ENCODE measurements at regions not wholly inside any gene's neighbourhood (a gene's known extent, or its start where the extent isn't known, plus 50 kb on each side); places are given as distances from the start of the nearest gene placed in this dataset.

GRCh38 chr1:222161676-222162075 lies 386.2 kb downstream of the HHIPL2 start:
- H3K4me3 ChIP-seq (ENCODE audit: low read depth, low read length), result no peak overlapping the region
- no peak for TF ChIP-seq CTCF (IDR thresholded peaks at IDR 0.05; ENCODE audit: low read depth, low read length)
- H3K27ac ChIP-seq, result no peak overlapping the region
- no peaks in the 10 kb centered on the region for H3K27me3 ChIP-seq (ENCODE audit: insufficient read depth, low read depth, severe bottlenecking)
- H3K36me3 ChIP-seq, result no peaks in the 10 kb centered on the region
- no peaks in the 10 kb centered on the region for H3K9me3 ChIP-seq (ENCODE audit: severe bottlenecking)
- no peak for DNase-seq

- no peaks in the 10 kb centered on the region for H3K9me3 ChIP-seq (ENCODE audit: severe bottlenecking)
- no peak for TF ChIP-seq CTCF (IDR thresholded peaks at IDR 0.05; ENCODE audit: low read depth, low read length)
- no peaks in the 10 kb centered on the region for H3K36me3 ChIP-seq
- no peak overlapping the region for H3K4me3 ChIP-seq (ENCODE audit: low read depth, low read length)
- no peak overlapping the region for H3K27ac ChIP-seq
- DNase-seq, result no peak
- no peaks in the 10 kb centered on the region for H3K27me3 ChIP-seq (ENCODE audit: insufficient read depth, low read depth, severe bottlenecking)
These were observed 390.3 kb downstream of the HHIPL2 start for GRCh38 chr1:222157612-222158011.

- no peak for TF ChIP-seq CTCF (IDR thresholded peaks at IDR 0.05; ENCODE audit: low read depth, low read length)
These were observed 398.3 kb upstream of the DUSP10 start for GRCh38 chr1:222140206-222140605.

GRCh38 chr1:222138095-222138494 lies 396.2 kb upstream of the DUSP10 start:
- no peak for TF ChIP-seq CTCF (IDR thresholded peaks at IDR 0.05; ENCODE audit: low read depth, low read length)
- Histone ChIP-seq H3K4me3 (ENCODE audit: low read depth, low read length) (no peak overlapping the region), H3K27me3 (ENCODE audit: insufficient read depth, low read depth, severe bottlenecking) (no peaks in the 10 kb centered on the region), H3K27ac (no peak overlapping the region), H3K36me3 (no peaks in the 10 kb centered on the region), H3K9me3 (ENCODE audit: severe bottlenecking) (no peaks in the 10 kb centered on the region)
- no peak for DNase-seq

More at GRCh38 chr1:222140206-222140605, 398.3 kb upstream of the DUSP10 start:
- Histone ChIP-seq H3K4me3 (ENCODE audit: low read depth, low read length) (no peak overlapping the region), H3K27ac (no peak overlapping the region), H3K9me3 (ENCODE audit: severe bottlenecking) (no peaks in the 10 kb centered on the region), H3K27me3 (ENCODE audit: insufficient read depth, low read depth, severe bottlenecking) (no peaks in the 10 kb centered on the region), H3K36me3 (no peaks in the 10 kb centered on the region)
- no peak for DNase-seq

- H3K4me3 ChIP-seq (ENCODE audit: low read depth, low read length), result no peak overlapping the region
These were observed 395.0 kb upstream of the DUSP10 start for GRCh38 chr1:222136869-222137268.

More at GRCh38 chr1:222136869-222137268, 395.0 kb upstream of the DUSP10 start:
- H3K27me3 ChIP-seq (ENCODE audit: insufficient read depth, low read depth, severe bottlenecking), result no peaks in the 10 kb centered on the region
- no peak overlapping the region for H3K27ac ChIP-seq
- no peaks in the 10 kb centered on the region for H3K36me3 ChIP-seq
- DNase-seq, result no peak
- no peak for TF ChIP-seq CTCF (IDR thresholded peaks at IDR 0.05; ENCODE audit: low read depth, low read length)
- H3K9me3 ChIP-seq (ENCODE audit: severe bottlenecking), result no peaks in the 10 kb centered on the region
